SK-N-MC (cell line): ENCODE measurements at regions not wholly inside any gene's neighbourhood (a gene's known extent, or its start where the extent isn't known, plus 50 kb on each side); places are given as distances from the start of the nearest gene placed in this dataset.

ENCODE experiments used
- DNase-seq: peaks from one replicate; pipeline ENCODE4 v3.0.0-alpha.2; 2011; ENCODE audit warnings: low read depth, low spot score
- H3K27ac ChIP-seq: fragments of 200-600 bp; sonication (generic); 2 replicates; pipeline ENCODE4 v1.5.1; 2016; ENCODE audit warnings: mixed run types
- H3K36me3 ChIP-seq: fragments of 200-600 bp; sonication (generic); 2 replicates; pipeline ENCODE4 v1.6.1; 2017; ENCODE audit warnings: antibody characterized with exemption, low read length, mixed read lengths; ENCODE audit not compliant: insufficient read depth
- H3K4me3 ChIP-seq: fragments of 200-600 bp; sonication (generic); 2 replicates; pipeline ENCODE4 v1.5.1; 2016
- H3K9ac ChIP-seq: fragments of 200-600 bp; sonication (generic); 2 replicates; pipeline ENCODE4 v1.8.0; 2017; ENCODE audit warnings: mixed run types, mixed read lengths; ENCODE audit not compliant: insufficient read length
- H3K9me3 ChIP-seq: fragments of 200-600 bp; sonication (generic); 2 replicates; pipeline ENCODE4 v1.6.1; 2017; ENCODE audit warnings: low read depth, mild to moderate bottlenecking, antibody characterized with exemption, low read length, moderate library complexity, mixed read lengths
- EZH2 ChIP-seq: fragments of 200-600 bp; sonication (generic); IDR thresholded peaks from one replicate; pipeline ENCODE4 v1.6.1; 2017; ENCODE audit warnings: antibody characterized with exemption
- FOXP2 ChIP-seq: optimal IDR thresholded peaks from 2 replicates; pipeline ENCODE3; 2011; ENCODE audit warnings: mild to moderate bottlenecking, moderate library complexity; ENCODE audit not compliant: insufficient read depth; ENCODE audit errors: extremely low read length, control extremely low read depth
- POLR2AphosphoS5 ChIP-seq: IDR thresholded peaks from 2 replicates; pipeline ENCODE4 v1.6.1; 2012; ENCODE audit warnings: mild to moderate bottlenecking, low read depth, low read length, borderline replicate concordance

GRCh38 chr6:111996144-111996865, 57.6 kb upstream of the CCN6 start:
- Histone ChIP-seq H3K9me3 (no peaks in the 10 kb centered on the region), H3K9ac (no peak overlapping the region), H3K4me3 (peak overlapping the region; percentile 52), H3K27ac (no peak overlapping the region), H3K36me3 (no peaks in the 10 kb centered on the region)
- DNase-seq, result no peak
- TF ChIP-seq POLR2AphosphoS5 (no peak), FOXP2 (no peak), EZH2 (no peak)

- no peaks in the 10 kb centered on the region for H3K36me3 ChIP-seq
- DNase-seq, result no peak
- H3K9me3 ChIP-seq, result no peaks in the 10 kb centered on the region
- peak overlapping the region; percentile 52 for H3K4me3 ChIP-seq
- TF ChIP-seq EZH2 (no peak), FOXP2 (no peak), POLR2AphosphoS5 (no peak)
- peak overlapping the region; percentile 52 for H3K9ac ChIP-seq
- H3K27ac ChIP-seq, result no peak overlapping the region
Observed at GRCh38 chr6:111997078-111997852, 56.6 kb upstream of the CCN6 start.

GRCh38 chr6:111997853-111998208, 56.1 kb upstream of the CCN6 start:
- Histone ChIP-seq H3K27ac (no peak overlapping the region), H3K9me3 (no peaks in the 10 kb centered on the region), H3K9ac (no peak overlapping the region), H3K4me3 (no peak overlapping the region), H3K36me3 (no peaks in the 10 kb centered on the region)
- DNase-seq, result no peak
- no peak for TF ChIP-seq EZH2
- no peak for TF ChIP-seq FOXP2
- TF ChIP-seq POLR2AphosphoS5, result no peak

- no peak for DNase-seq
- Histone ChIP-seq H3K4me3 (no peak overlapping the region), H3K36me3 (no peaks in the 10 kb centered on the region), H3K9ac (no peak overlapping the region), H3K9me3 (no peaks in the 10 kb centered on the region), H3K27ac (no peak overlapping the region)
- TF ChIP-seq POLR2AphosphoS5 (no peak), EZH2 (no peak), FOXP2 (no peak)
Observed at GRCh38 chr6:112002307-112002706, 51.6 kb upstream of the CCN6 start.
